Neuronal stem cell (in vitro differentiated cells): ENCODE measurements at regions not wholly inside any gene's neighbourhood (a gene's known extent, or its start where the extent isn't known, plus 50 kb on each side); places are given as distances from the start of the nearest gene placed in this dataset.

Source experiments
- DNase-seq: peaks from one replicate; pipeline ENCODE4 v3.0.0-alpha.2; 2013; ENCODE audit warnings: low spot score
- H2AFZ ChIP-seq: one replicate; pipeline ENCODE4 v1.6.1; 2013; ENCODE audit warnings: mild to moderate bottlenecking, low read length, inconsistent platforms
- H2AK5ac ChIP-seq: 2 replicates; pipeline ENCODE4 v1.6.1; 2013; ENCODE audit warnings: low read depth, mild to moderate bottlenecking, inconsistent platforms, low read length, moderate library complexity, mixed read lengths
- H2BK120ac ChIP-seq: 2 replicates; pipeline ENCODE4 v1.6.1; 2013; ENCODE audit warnings: low read depth, mild to moderate bottlenecking, inconsistent platforms, low read length, moderate library complexity, mixed read lengths
- H2BK12ac ChIP-seq: one replicate; pipeline ENCODE4 v1.6.1; 2013; ENCODE audit warnings: low read length, inconsistent platforms
- H2BK15ac ChIP-seq: 2 replicates; pipeline ENCODE4 v1.6.1; 2013; ENCODE audit warnings: mild to moderate bottlenecking, low read length, inconsistent platforms, mixed read lengths
- H2BK5ac ChIP-seq: one replicate; pipeline ENCODE4 v1.6.1; 2013; ENCODE audit warnings: inconsistent platforms, mild to moderate bottlenecking, low read length, moderate library complexity
- H3K14ac ChIP-seq: one replicate; pipeline ENCODE4 v1.6.1; 2013; ENCODE audit warnings: low read length, inconsistent platforms
- H3K18ac ChIP-seq: 2 replicates; pipeline ENCODE4 v1.6.1; 2013; ENCODE audit warnings: low read length, inconsistent platforms
- H3K23ac ChIP-seq: 2 replicates; pipeline ENCODE4 v1.6.1; 2013; ENCODE audit warnings: low read depth, mild to moderate bottlenecking, mixed read lengths, low read length, inconsistent platforms; ENCODE audit not compliant: poor library complexity
- H3K27ac ChIP-seq: replicated peaks from 3 replicates; pipeline ENCODE4 v1.5.1; 2013; ENCODE audit warnings: low read length, inconsistent platforms
- H3K27me3 ChIP-seq, 3 experiments: 2 replicates each; pipeline ENCODE4 v1.6.1; 2013; ENCODE audit warnings: low read length in 3 of 3, mild to moderate bottlenecking in 2 of 3, inconsistent platforms in 1 of 3, low read depth in 1 of 3, mixed read lengths in 1 of 3, moderate library complexity in 1 of 3; ENCODE audit not compliant: control insufficient read depth in 3 of 3, insufficient read depth in 3 of 3
- H3K36me3 ChIP-seq, 2 donors: replicated peaks in 1 of 2; 2 replicates each; pipeline ENCODE4 v1.6.1; 2013; ENCODE audit warnings: low read length in 2 of 2; ENCODE audit not compliant: control insufficient read depth in 2 of 2, insufficient read depth in 2 of 2
- H3K4ac ChIP-seq: 2 replicates; pipeline ENCODE4 v1.6.1; 2013; ENCODE audit warnings: inconsistent platforms, mild to moderate bottlenecking, low read length, moderate library complexity
- H3K4me1 ChIP-seq, 2 donors: 1 replicate in 1 of 2; 2 replicates in 1 of 2; pipeline ENCODE4 v1.6.1; 2013; ENCODE audit warnings: low read length in 2 of 2, low read depth in 1 of 2; ENCODE audit not compliant: control insufficient read depth in 2 of 2, insufficient read depth in 1 of 2
- H3K4me2 ChIP-seq: one replicate; pipeline ENCODE4 v1.6.1; 2013; ENCODE audit warnings: mild to moderate bottlenecking, low read length, inconsistent platforms; ENCODE audit not compliant: insufficient read depth, poor library complexity, severe bottlenecking
- H3K4me3 ChIP-seq, 2 donors: 2 replicates each; pipeline ENCODE4 v1.5.1; 2013; ENCODE audit warnings: low read length in 2 of 2, mild to moderate bottlenecking in 2 of 2, inconsistent platforms in 1 of 2, moderate library complexity in 1 of 2
- H3K79me1 ChIP-seq: one replicate; pipeline ENCODE4 v1.6.1; 2013; ENCODE audit warnings: low read depth, mild to moderate bottlenecking, inconsistent platforms, low read length, moderate library complexity
- H3K9ac ChIP-seq: one replicate; pipeline ENCODE4 v1.6.1; 2013; ENCODE audit warnings: mild to moderate bottlenecking, low read depth, low read length, inconsistent platforms; ENCODE audit not compliant: poor library complexity
- H3K9me3 ChIP-seq, 2 donors: replicated peaks in 1 of 2; 2 replicates each; pipeline versions ENCODE3 to v1.6.1; 2013; ENCODE audit warnings: low read length in 2 of 2, mild to moderate bottlenecking in 2 of 2, inconsistent platforms in 1 of 2, low read depth in 1 of 2, mixed read lengths in 1 of 2, moderate library complexity in 1 of 2; ENCODE audit not compliant: control insufficient read depth in 2 of 2, insufficient read depth in 1 of 2
- H4K8ac ChIP-seq: one replicate; pipeline ENCODE4 v1.6.1; 2013; ENCODE audit warnings: low read depth, mild to moderate bottlenecking, inconsistent platforms, low read length, moderate library complexity
- H4K91ac ChIP-seq: one replicate; pipeline ENCODE4 v1.6.1; 2013; ENCODE audit warnings: low read length, low read depth, mild to moderate bottlenecking, inconsistent platforms; ENCODE audit not compliant: poor library complexity
- WGBS, 2 donors: extraction: QIAGEN DNeasy Blood & Tissue Kit; methylation state at CpG; one replicate each; pipeline ENCODE4 v1.1.7; 2013; ENCODE audit warnings: missing lambda C conversion rate in 2 of 2, mixed read lengths in 1 of 2; ENCODE audit not compliant: insufficient read length in 2 of 2, insufficient replicate concordance in 1 of 2; ENCODE audit errors: extremely low coverage in 2 of 2; 5-methylcytosine and 5-hydroxymethylcytosine counted together

DNA sequence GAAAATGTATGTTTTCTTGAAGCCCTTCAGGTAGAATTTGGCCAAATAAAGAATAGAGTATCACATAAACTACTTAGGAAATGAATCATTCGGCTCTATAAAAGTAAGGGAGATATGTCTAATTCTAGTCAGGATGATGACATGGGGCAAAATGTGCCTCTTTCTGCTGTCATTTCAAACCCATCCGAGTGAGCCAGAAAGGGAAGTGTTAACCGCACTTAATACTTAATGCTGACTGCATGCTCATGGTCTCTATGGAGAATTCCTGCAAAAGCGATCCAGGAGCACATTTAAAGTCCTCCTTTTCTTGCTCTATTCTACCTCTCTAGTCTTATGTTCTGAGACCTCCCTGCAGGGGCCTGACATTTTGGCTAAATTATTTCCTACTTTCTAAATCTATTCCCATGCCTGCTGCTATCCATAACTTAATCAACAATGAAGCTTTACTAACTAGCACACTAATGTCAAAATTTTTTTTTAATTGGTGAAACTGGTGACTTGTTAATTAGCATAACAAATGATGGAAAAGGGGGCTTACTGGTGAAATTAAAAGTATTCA, 127.4 kb downstream of the CDC42EP3 start:
- Histone ChIP-seq H3K4me3 (no peak overlapping the region), H2BK12ac (no peak overlapping the region), H3K27me3 (no peaks in the 10 kb centered on the region), H3K14ac (no peak overlapping the region), H2BK120ac (no peak overlapping the region), H4K91ac (no peak overlapping the region), H3K27ac (no peak overlapping the region), H2BK15ac (no peak overlapping the region), H3K4ac (no peak overlapping the region), H3K23ac (no peak overlapping the region), H2AFZ (no peak overlapping the region), H3K4me2 (no peak overlapping the region), H2BK5ac (no peak overlapping the region), H3K79me1 (no peaks in the 10 kb centered on the region), H4K8ac (no peak overlapping the region), H2AK5ac (no peak overlapping the region), H3K4me1 (no peaks in the 10 kb centered on the region), H3K9me3 (peaks cover 2% of the 10 kb centered on the region in 2 donors), H3K18ac (no peak overlapping the region), H3K9ac (no peak overlapping the region), H3K36me3 (no peaks in the 10 kb centered on the region)
- no CpG with 5 or more reads among the region's 4 CpGs for WGBS, 2 donors
- DNase-seq = no peak

DNA sequence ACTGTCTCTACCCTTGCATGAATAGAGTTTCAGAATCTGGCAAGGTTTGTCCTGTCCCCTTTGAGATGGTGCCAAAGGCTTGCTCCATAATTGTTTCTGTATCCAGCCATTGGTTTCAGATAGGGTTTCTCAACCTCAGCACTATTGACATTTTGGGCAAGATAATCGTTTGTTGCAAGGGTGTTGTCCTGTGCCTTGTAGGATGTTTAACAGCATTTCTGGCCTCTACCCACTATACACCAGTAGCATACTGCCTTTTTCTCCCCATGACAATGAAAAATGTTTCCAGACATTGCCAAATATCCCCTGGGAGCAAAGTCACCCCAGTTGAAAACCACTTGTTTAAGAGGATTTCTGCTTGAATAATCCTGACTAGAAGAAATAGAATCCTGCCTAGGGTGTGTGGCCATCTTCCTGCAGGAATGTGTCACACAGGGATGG, 126.8 kb downstream of the CDC42EP3 start:
- Histone ChIP-seq H3K36me3 (no peaks in the 10 kb centered on the region), H2AK5ac (no peak overlapping the region), H4K91ac (no peak overlapping the region), H3K4me1 (no peaks in the 10 kb centered on the region), H2BK12ac (no peak overlapping the region), H2BK5ac (no peak overlapping the region), H3K9ac (no peak overlapping the region), H2AFZ (no peak overlapping the region), H3K4me2 (no peak overlapping the region), H3K4me3 (no peak overlapping the region), H3K4ac (no peak overlapping the region), H3K23ac (no peak overlapping the region), H4K8ac (no peak overlapping the region), H3K9me3 (peaks cover 0 to 2% of the 10 kb centered on the region in 2 donors), H2BK120ac (no peak overlapping the region), H3K79me1 (no peaks in the 10 kb centered on the region), H3K27me3 (no peaks in the 10 kb centered on the region), H3K27ac (no peak overlapping the region), H3K14ac (no peak overlapping the region), H3K18ac (no peak overlapping the region), H2BK15ac (no peak overlapping the region)
- DNase-seq = no peak
- WGBS, 2 donors = no CpG with 5 or more reads among the region's 1 CpG

DNA sequence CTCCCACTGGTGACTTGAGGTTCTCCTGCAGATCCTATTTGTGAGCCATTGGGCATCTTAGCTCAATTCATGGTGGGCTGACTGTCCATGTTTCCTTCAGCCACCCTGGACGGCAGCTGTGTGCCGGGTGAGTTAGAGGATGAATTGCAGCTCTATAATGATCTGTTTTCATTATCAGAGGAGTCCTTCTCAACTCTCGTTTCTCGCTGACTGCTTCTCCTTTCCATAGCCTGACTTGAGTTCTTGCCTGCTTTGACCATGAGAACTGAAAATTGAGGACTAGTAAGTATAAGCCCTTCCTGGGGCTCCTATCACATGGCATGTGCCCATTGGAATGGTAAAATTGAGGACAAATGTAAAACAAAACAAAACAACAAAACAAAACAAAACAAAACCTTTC, 121.8 kb downstream of the CDC42EP3 start:
- Histone ChIP-seq H3K9me3 (peaks cover 0 to 2% of the 10 kb centered on the region in 2 donors), H3K14ac (no peak overlapping the region), H2AK5ac (no peak overlapping the region), H3K4me3 (no peak overlapping the region), H3K9ac (no peak overlapping the region), H3K79me1 (no peaks in the 10 kb centered on the region), H4K91ac (no peak overlapping the region), H3K4me2 (no peak overlapping the region), H3K4ac (no peak overlapping the region), H2BK120ac (no peak overlapping the region), H3K4me1 (no peaks in the 10 kb centered on the region), H3K27ac (no peak overlapping the region), H3K27me3 (no peaks in the 10 kb centered on the region), H2AFZ (no peak overlapping the region), H2BK12ac (no peak overlapping the region), H3K23ac (no peak overlapping the region), H3K18ac (no peak overlapping the region), H2BK15ac (no peak overlapping the region), H2BK5ac (no peak overlapping the region), H3K36me3 (no peaks in the 10 kb centered on the region), H4K8ac (no peak overlapping the region)
- no peak for DNase-seq
- no CpG with 5 or more reads among the region's 4 CpGs for WGBS, 2 donors

GRCh38 chr2:37550190-37550589, 121.3 kb downstream of the CDC42EP3 start:
- H2AFZ ChIP-seq = no peak overlapping the region
- H3K4me3 ChIP-seq = no peak overlapping the region
- no peak overlapping the region for H3K23ac ChIP-seq
- no peak overlapping the region for H3K27ac ChIP-seq
- no peaks in the 10 kb centered on the region for H3K36me3 ChIP-seq
- H3K4ac ChIP-seq = no peak overlapping the region
- no peak overlapping the region for H4K91ac ChIP-seq
- no peak overlapping the region for H2BK5ac ChIP-seq
- H3K14ac ChIP-seq = no peak overlapping the region
- no peak overlapping the region for H3K4me2 ChIP-seq
- no peak overlapping the region for H2BK12ac ChIP-seq
- H2BK15ac ChIP-seq = no peak overlapping the region
- peaks cover 0 to 2% of the 10 kb centered on the region in 2 donors for H3K9me3 ChIP-seq
- DNase-seq = no peak
- H4K8ac ChIP-seq = no peak overlapping the region
- no peak overlapping the region for H2BK120ac ChIP-seq
- no peaks in the 10 kb centered on the region for H3K79me1 ChIP-seq
- H3K18ac ChIP-seq = no peak overlapping the region
- no peak overlapping the region for H2AK5ac ChIP-seq
- no peaks in the 10 kb centered on the region for H3K4me1 ChIP-seq
- H3K27me3 ChIP-seq = no peaks in the 10 kb centered on the region
- H3K9ac ChIP-seq = no peak overlapping the region
